Esophagus muscularis mucosa (tissue), 4 donors: ENCODE measurements at regions not wholly inside any gene's neighbourhood (a gene's known extent, or its start where the extent isn't known, plus 50 kb on each side); places are given as distances from the start of the nearest gene placed in this dataset.

Experiments
- DNase-seq: peaks from one replicate; pipeline ENCODE4 v3.0.0-alpha.2; 2017; ENCODE audit errors: extremely low spot score
- H3K27ac ChIP-seq, 4 donors: fragments of 200-600 bp; sonication (generic); replicated peaks in 1 of 4; 1 replicate in 3 of 4; 2 replicates in 1 of 4; pipeline ENCODE4 v1.5.1; 2016 to 2019; ENCODE audit warnings: mild to moderate bottlenecking in 1 of 4
- H3K27me3 ChIP-seq, 4 donors: fragments of 200-600 bp; sonication (generic); one replicate each; pipeline versions ENCODE4 v1.5.1 to v1.6.0; 2016 to 2019
- H3K36me3 ChIP-seq, 4 donors: fragments of 200-600 bp; sonication (generic); one replicate each; pipeline ENCODE4 v1.5.1; 2016 to 2019
- H3K4me1 ChIP-seq, 4 donors: fragments of 200-600 bp; sonication (generic); one replicate each; pipeline ENCODE4 v1.5.1; 2016 to 2019
- H3K4me3 ChIP-seq, 4 donors: fragments of 200-600 bp; sonication (generic); 1 replicate in 2 of 4; 2 replicates in 2 of 4; pipeline ENCODE4 v1.5.1; 2016 to 2019; ENCODE audit warnings: mild to moderate bottlenecking in 4 of 4, moderate library complexity in 1 of 4
- H3K9me3 ChIP-seq, 4 donors: fragments of 200-600 bp; sonication (generic); 1 replicate in 3 of 4; 2 replicates in 1 of 4; pipeline ENCODE4 v1.5.1; 2016 to 2019
- EP300 ChIP-seq: sonication (generic); formaldehyde crosslinking; IDR thresholded peaks from one replicate; pipeline ENCODE4 v1.6.1; 2017; ENCODE audit warnings: antibody characterized with exemption
- POLR2A ChIP-seq: fragments of 450-650 bp; IDR thresholded peaks from one replicate; pipeline ENCODE4 v1.6.1; 2017; ENCODE audit warnings: antibody characterized with exemption, moderate library complexity, mild to moderate bottlenecking, low read depth
- POLR2AphosphoS5 ChIP-seq, 2 donors: sonication (generic); formaldehyde crosslinking; IDR thresholded peaks; one replicate each; pipeline ENCODE4 v1.6.1; 2017; ENCODE audit warnings: antibody characterized with exemption in 2 of 2
- WGBS: methylation state at CpG from one replicate; pipeline ENCODE4 v1.1.5; 2018; 5-methylcytosine and 5-hydroxymethylcytosine counted together
- intact Hi-C: fragments of 100-400 bp; cut with DNase I; formaldehyde crosslinking; loops from one replicate; pipeline ENCODE4 v1.15.1; 2023
- TF ChIP-seq, protein P1 (sequence below), 3 experiments: fragments of 200-600 bp in 2 of 3; fragments of 450-650 bp in 1 of 3; sonication (generic) in 2 of 3; IDR thresholded peaks; one replicate each; pipeline ENCODE4 v1.5.1; 2017 to 2019; ENCODE audit warnings: antibody characterized with exemption in 3 of 3, mild to moderate bottlenecking in 2 of 3, moderate library complexity in 1 of 3

DNA sequence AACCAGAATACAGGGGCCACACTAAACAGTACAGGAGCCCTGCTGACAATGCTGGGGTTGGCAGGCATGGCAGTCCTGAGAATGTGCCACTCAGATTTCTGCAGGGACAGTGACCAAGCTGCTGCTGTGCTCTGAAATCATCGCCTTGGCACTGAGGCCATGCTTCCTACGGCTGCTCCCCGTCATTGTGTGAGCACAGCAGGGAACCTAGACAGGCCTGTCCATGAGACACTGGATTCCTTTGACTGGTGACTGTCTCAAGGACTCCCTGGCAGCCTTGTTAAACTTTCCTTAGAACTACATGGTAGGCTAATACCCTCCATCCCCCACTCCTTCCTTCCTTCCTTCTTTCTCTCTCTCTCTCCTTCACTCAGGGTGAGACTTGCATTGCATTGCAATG, 111.4 kb downstream of the LUZP4 start:
- H3K27me3 ChIP-seq = no peaks in the 10 kb centered on the region
- TF ChIP-seq EP300 (no peak), POLR2AphosphoS5 (IDR thresholded peaks at IDR 0.05) (no peak), POLR2A (no peak)
- TF ChIP-seq, protein P1, sequence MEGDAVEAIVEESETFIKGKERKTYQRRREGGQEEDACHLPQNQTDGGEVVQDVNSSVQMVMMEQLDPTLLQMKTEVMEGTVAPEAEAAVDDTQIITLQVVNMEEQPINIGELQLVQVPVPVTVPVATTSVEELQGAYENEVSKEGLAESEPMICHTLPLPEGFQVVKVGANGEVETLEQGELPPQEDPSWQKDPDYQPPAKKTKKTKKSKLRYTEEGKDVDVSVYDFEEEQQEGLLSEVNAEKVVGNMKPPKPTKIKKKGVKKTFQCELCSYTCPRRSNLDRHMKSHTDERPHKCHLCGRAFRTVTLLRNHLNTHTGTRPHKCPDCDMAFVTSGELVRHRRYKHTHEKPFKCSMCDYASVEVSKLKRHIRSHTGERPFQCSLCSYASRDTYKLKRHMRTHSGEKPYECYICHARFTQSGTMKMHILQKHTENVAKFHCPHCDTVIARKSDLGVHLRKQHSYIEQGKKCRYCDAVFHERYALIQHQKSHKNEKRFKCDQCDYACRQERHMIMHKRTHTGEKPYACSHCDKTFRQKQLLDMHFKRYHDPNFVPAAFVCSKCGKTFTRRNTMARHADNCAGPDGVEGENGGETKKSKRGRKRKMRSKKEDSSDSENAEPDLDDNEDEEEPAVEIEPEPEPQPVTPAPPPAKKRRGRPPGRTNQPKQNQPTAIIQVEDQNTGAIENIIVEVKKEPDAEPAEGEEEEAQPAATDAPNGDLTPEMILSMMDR (IDR thresholded peaks at IDR 0.05) = no peak
- no peak overlapping the region for H3K27ac ChIP-seq
- intact Hi-C loops = no loop called here
- H3K4me1 ChIP-seq = no peaks in the 10 kb centered on the region
- no peak for DNase-seq
- 90% methylated on average over 3 of the region's 3 CpGs for WGBS
- no peak overlapping the region for H3K4me3 ChIP-seq
- no peaks in the 10 kb centered on the region for H3K36me3 ChIP-seq
- H3K9me3 ChIP-seq = no peaks in the 10 kb centered on the region

DNA sequence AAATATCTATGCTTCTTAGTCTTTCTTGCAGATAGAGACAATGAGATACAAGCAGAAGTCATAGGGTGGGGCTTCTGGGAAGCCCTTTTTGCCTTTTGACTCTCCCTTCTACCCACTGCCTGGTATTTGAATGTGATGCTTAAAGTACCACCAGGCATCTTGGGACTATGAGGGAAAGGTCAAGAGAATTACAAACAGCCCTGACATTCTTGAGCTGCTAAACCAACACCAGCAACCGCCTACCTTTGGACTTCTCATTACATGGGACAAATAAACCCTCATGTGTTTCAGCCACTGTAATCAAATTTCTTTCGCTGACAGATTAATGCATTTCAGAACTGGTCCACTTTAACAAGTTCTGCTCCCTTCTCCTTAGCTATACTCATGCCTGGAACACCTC, 112.8 kb downstream of the LUZP4 start:
- Histone ChIP-seq H3K4me3 (no peak overlapping the region), H3K27me3 (no peaks in the 10 kb centered on the region), H3K4me1 (no peaks in the 10 kb centered on the region), H3K36me3 (no peaks in the 10 kb centered on the region), H3K27ac (no peak overlapping the region), H3K9me3 (no peaks in the 10 kb centered on the region)
- 93% methylated on average over 2 of the region's 2 CpGs for WGBS
- DNase-seq = no peak
- intact Hi-C loops = no loop called here
- no peak for TF ChIP-seq POLR2A
- TF ChIP-seq, protein P1 (IDR thresholded peaks at IDR 0.05) = no peak
- no peak for TF ChIP-seq POLR2AphosphoS5 (IDR thresholded peaks at IDR 0.05)
- no peak for TF ChIP-seq EP300

DNA sequence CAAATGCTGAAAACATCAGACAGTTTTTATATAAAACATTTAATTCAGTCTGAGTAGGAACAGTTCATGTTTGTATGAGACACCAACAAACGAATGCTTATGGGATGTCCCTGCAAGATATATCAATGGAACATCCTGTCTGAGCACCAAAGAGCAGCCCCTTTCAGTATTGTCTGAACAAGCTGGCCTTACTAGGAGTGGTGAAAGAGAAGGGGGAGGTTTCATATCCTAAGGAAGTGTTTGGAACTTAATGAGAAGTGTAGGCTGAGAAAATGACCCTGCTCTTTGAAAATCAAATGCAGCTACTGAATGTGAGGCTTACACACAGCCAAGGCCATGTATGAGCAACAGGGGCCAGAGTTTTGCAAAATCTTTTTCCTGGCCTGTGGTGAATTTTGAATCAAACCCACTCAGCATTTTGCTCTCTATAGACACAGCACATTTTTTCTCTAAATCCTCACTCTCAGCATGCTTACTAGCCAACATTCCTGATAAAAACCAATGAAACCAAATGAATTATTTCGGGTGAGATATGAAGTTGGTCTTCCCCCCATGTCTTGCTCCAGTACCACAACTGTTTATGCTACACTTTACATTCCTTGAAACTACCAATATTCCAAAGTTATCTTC, 119.4 kb downstream of the LUZP4 start:
- no peaks in the 10 kb centered on the region for H3K27me3 ChIP-seq
- no peak for DNase-seq
- no peak for TF ChIP-seq EP300
- no peak for TF ChIP-seq POLR2A
- TF ChIP-seq, protein P1 (IDR thresholded peaks at IDR 0.05) = no peak
- no peak for TF ChIP-seq POLR2AphosphoS5 (IDR thresholded peaks at IDR 0.05)
- 69% methylated on average over 2 of the region's 2 CpGs for WGBS
- no peaks in the 10 kb centered on the region for H3K9me3 ChIP-seq
- no peak overlapping the region for H3K4me3 ChIP-seq
- intact Hi-C loops = no loop called here
- no peaks in the 10 kb centered on the region for H3K36me3 ChIP-seq
- no peaks in the 10 kb centered on the region for H3K4me1 ChIP-seq
- H3K27ac ChIP-seq = no peak overlapping the region

DNA sequence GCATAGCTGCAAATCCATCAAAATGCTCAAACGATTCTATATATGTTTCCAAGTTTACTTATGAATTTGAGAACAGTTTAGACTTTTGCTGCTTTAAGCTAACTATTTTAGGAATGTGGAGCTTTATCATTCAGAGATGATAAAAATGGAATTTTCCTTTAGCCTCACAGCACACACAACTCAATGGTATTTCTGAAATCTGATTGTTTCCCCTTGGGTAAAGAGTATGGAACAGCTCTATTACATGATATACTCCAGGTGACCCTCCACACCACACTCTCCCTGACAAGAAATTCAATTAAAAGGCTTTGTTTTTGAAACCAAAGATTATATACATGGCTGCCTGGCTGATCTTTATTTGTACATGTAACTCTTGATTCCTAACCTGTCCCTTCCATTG, 120.0 kb downstream of the LUZP4 start:
- intact Hi-C loops = no loop called here
- no peaks in the 10 kb centered on the region for H3K4me1 ChIP-seq
- WGBS = 66% methylated on average over 1 of the region's 1 CpG
- H3K36me3 ChIP-seq = no peaks in the 10 kb centered on the region
- no peak for TF ChIP-seq POLR2AphosphoS5 (IDR thresholded peaks at IDR 0.05)
- no peak for TF ChIP-seq POLR2A
- TF ChIP-seq, protein P1 (IDR thresholded peaks at IDR 0.05) = no peak
- no peak for TF ChIP-seq EP300
- H3K9me3 ChIP-seq = no peaks in the 10 kb centered on the region
- no peak for DNase-seq
- no peak overlapping the region for H3K27ac ChIP-seq
- no peak overlapping the region for H3K4me3 ChIP-seq
- no peaks in the 10 kb centered on the region for H3K27me3 ChIP-seq
